ENCODE measurements at regions not wholly inside any gene's neighbourhood (a gene's known extent, or its start where the extent isn't known, plus 50 kb on each side); places are given as distances from the start of the nearest gene placed in this dataset.

- 0% methylated on average over 3 of the region's 3 CpGs for WGBS (ENCODE audit: insufficient coverage, insufficient replicate concordance, low lambda C conversion rate, missing lambda C conversion rate)
- H3K27me3 ChIP-seq (replicated peaks in 1 of 2; ENCODE audit: control insufficient read depth in 2 of 2, insufficient read depth in 2 of 2, low read length in 1 of 2): no peaks in the 10 kb centered on the region
- POLR2A ChIA-PET: no interaction called here
- FAIRE-seq (no peak), DNase-seq (ENCODE audit: low read depth, low spot score) (no peak), ATAC-seq (no peak)
- H2AFZ ChIP-seq (ENCODE audit: control insufficient read depth, low read depth, low read length): no peak overlapping the region
- no peaks in the 10 kb centered on the region for H3K79me2 ChIP-seq (ENCODE audit: control insufficient read depth, insufficient read depth, low read length)
- SMC1A ChIA-PET (ENCODE audit: uncharacterized antibody, unreplicated experiment): no interaction called here
- no peaks in the 10 kb centered on the region for H3K9me3 ChIP-seq (replicated peaks; ENCODE audit: control insufficient read depth, insufficient read depth, low read length)
- intact Hi-C loops (cut with micrococcal nuclease; ENCODE audit: unreplicated experiment): no loop called here
- H3K4me1 ChIP-seq (ENCODE audit: control insufficient read depth, insufficient read depth, low read length): no peaks in the 10 kb centered on the region
- no peak for TF ChIP-seq STAT1 (conservative IDR thresholded peaks at IDR 0.05)
- no peak for TF ChIP-seq SMARCA5 (IDR thresholded peaks at IDR 0.05)
- TF ChIP-seq BRCA1 (IDR thresholded peaks at IDR 0.05; ENCODE audit: low read depth, low read length): no peak
- TF ChIP-seq ZNF217 (IDR thresholded peaks at IDR 0.05): no peak
- no peak for TF ChIP-seq PAX5 (IDR thresholded peaks at IDR 0.05; ENCODE audit: borderline replicate concordance, low read depth, low read length)
- TF ChIP-seq CREB1 (IDR thresholded peaks at IDR 0.05; ENCODE audit: low read depth): no peak
- no peak for TF ChIP-seq TCF3 (IDR thresholded peaks at IDR 0.05; ENCODE audit: borderline replicate concordance, insufficient read depth, low read depth, low read length)
- CTCF ChIA-PET: no interaction called here
- RAD21 ChIA-PET (ENCODE audit: unreplicated experiment): no interaction called here
- no peaks in the 10 kb centered on the region for H4K20me1 ChIP-seq (ENCODE audit: control insufficient read depth, insufficient read depth)
- H3K9ac ChIP-seq (ENCODE audit: control insufficient read depth, insufficient read depth, low read length): no peak overlapping the region
- no peaks in the 10 kb centered on the region for H3K36me3 ChIP-seq (ENCODE audit: control insufficient read depth in 2 of 2, insufficient read depth in 2 of 2, low read length in 1 of 2)
- no peak overlapping the region for H3K4me3 ChIP-seq
- no TSS peak for BruUV-seq (replicated peaks)
- H3K27ac ChIP-seq (ENCODE audit: control insufficient read depth, insufficient read depth): no peak overlapping the region
- in situ Hi-C loops (cut with MboI): no loop called here
- H3K4me2 ChIP-seq (ENCODE audit: control insufficient read depth, insufficient read depth): no peak overlapping the region
Observed at GRCh38 chr3:74059301-74059922, 434.7 kb upstream of the PDZRN3 start.

- H2AFZ ChIP-seq (ENCODE audit: control insufficient read depth, low read depth, low read length): no peak overlapping the region
- BruUV-seq (replicated peaks): no TSS peak
- RAD21 ChIA-PET (ENCODE audit: unreplicated experiment): no interaction called here
- H3K27ac ChIP-seq (ENCODE audit: control insufficient read depth, insufficient read depth): no peak overlapping the region
- WGBS (ENCODE audit: insufficient coverage, insufficient replicate concordance, low lambda C conversion rate, missing lambda C conversion rate): 0% methylated on average over 1 of the region's 1 CpG
- no peaks in the 10 kb centered on the region for H3K27me3 ChIP-seq (replicated peaks in 1 of 2; ENCODE audit: control insufficient read depth in 2 of 2, insufficient read depth in 2 of 2, low read length in 1 of 2)
- ATAC-seq (no peak), DNase-seq (ENCODE audit: low read depth, low spot score) (no peak), FAIRE-seq (no peak)
- CTCF ChIA-PET: no interaction called here
- no peaks in the 10 kb centered on the region for H3K36me3 ChIP-seq (ENCODE audit: control insufficient read depth in 2 of 2, insufficient read depth in 2 of 2, low read length in 1 of 2)
- H3K9me3 ChIP-seq (replicated peaks; ENCODE audit: control insufficient read depth, insufficient read depth, low read length): no peaks in the 10 kb centered on the region
- no peak overlapping the region for H3K4me2 ChIP-seq (ENCODE audit: control insufficient read depth, insufficient read depth)
- H3K4me3 ChIP-seq: no peak overlapping the region
- no peak overlapping the region for H3K9ac ChIP-seq (ENCODE audit: control insufficient read depth, insufficient read depth, low read length)
- H3K4me1 ChIP-seq (ENCODE audit: control insufficient read depth, insufficient read depth, low read length): no peaks in the 10 kb centered on the region
- no peaks in the 10 kb centered on the region for H3K79me2 ChIP-seq (ENCODE audit: control insufficient read depth, insufficient read depth, low read length)
- H4K20me1 ChIP-seq (ENCODE audit: control insufficient read depth, insufficient read depth): no peaks in the 10 kb centered on the region
- in situ Hi-C loops (cut with MboI): no loop called here
- POLR2A ChIA-PET: no interaction called here
- SMC1A ChIA-PET (ENCODE audit: uncharacterized antibody, unreplicated experiment): no interaction called here
- intact Hi-C loops (cut with micrococcal nuclease; ENCODE audit: unreplicated experiment): no loop called here
- no peak for TF ChIP-seq RAD21 (IDR thresholded peaks at IDR 0.05; ENCODE audit: insufficient read depth, low read depth, low read length)
- TF ChIP-seq TCF3 (IDR thresholded peaks at IDR 0.05; ENCODE audit: borderline replicate concordance, insufficient read depth, low read depth, low read length): no peak
- no peak for TF ChIP-seq USF1 (IDR thresholded peaks at IDR 0.05; ENCODE audit: borderline replicate concordance, extremely low read length, insufficient read depth, low read depth, low read length)
- TF ChIP-seq ESRRA (IDR thresholded peaks at IDR 0.05; ENCODE audit: low read length): no peak
- no peak for TF ChIP-seq EP300 (IDR thresholded peaks at IDR 0.05; ENCODE audit: borderline replicate concordance in 1 of 2, control insufficient read depth in 1 of 2, low read depth in 2 of 2, low read length in 2 of 2)
- no peak for TF ChIP-seq SMAD5 (IDR thresholded peaks at IDR 0.05; ENCODE audit: low read depth)
- no peak for TF ChIP-seq ZNF687 (IDR thresholded peaks at IDR 0.05)
- no peak for TF ChIP-seq BCL11A (IDR thresholded peaks at IDR 0.05; ENCODE audit: low read depth, low read length)
- no peak for TF ChIP-seq PAX5 (IDR thresholded peaks at IDR 0.05; ENCODE audit: borderline replicate concordance, low read depth, low read length)
Observed at GRCh38 chr3:74057169-74057568, 432.4 kb upstream of the PDZRN3 start.

Measured in GM12878 (cell line).